B cell (primary cell): ENCODE measurements at regions not wholly inside any gene's neighbourhood (a gene's known extent, or its start where the extent isn't known, plus 50 kb on each side); places are given as distances from the start of the nearest gene placed in this dataset.

Experiments used
- ATAC-seq: fragments of 200-7000 bp; cut with Tn5 transposase; one replicate; pipeline ENCODE4 v1.10.0; 2021; ENCODE audit warnings: low read depth, mild to moderate bottlenecking, moderate number of reproducible peaks, moderate library complexity
- CTCF ChIA-PET: fragments of 350-600 bp; sonication (Branson Sonifier 250); formaldehyde crosslinking; loops from one replicate; lab custom pipeline; 2021; ENCODE audit warnings: antibody characterized with exemption, inconsistent platforms; lab: Charles Lee
- POLR2A ChIA-PET: fragments of 350-600 bp; sonication (Branson Sonifier 250); formaldehyde crosslinking; loops from one replicate; lab custom pipeline; 2021; ENCODE audit warnings: antibody characterized with exemption; lab: Charles Lee
- DNase-seq: peaks from one replicate; pipeline ENCODE4 v3.0.0; 2013
- H2AFZ ChIP-seq: 2 replicates; pipeline ENCODE4 v1.6.1; 2012; ENCODE audit warnings: mild to moderate bottlenecking, low read depth, low read length; ENCODE audit not compliant: insufficient read depth, poor library complexity, severe bottlenecking
- H3K27ac ChIP-seq, 2 donors: 1 replicate in 1 of 2; 2 replicates in 1 of 2; pipeline ENCODE4 v1.5.1; 2012 to 2013; ENCODE audit warnings: low read length in 2 of 2, mild to moderate bottlenecking in 2 of 2, moderate library complexity in 1 of 2
- H3K27me3 ChIP-seq, 4 experiments: fragments of 200-600 bp in 1 of 4; sonication (generic) in 1 of 4; replicated peaks in 1 of 4; 1 replicate in 2 of 4; 2 replicates in 2 of 4; pipeline versions ENCODE4 v1.6.1 to v1.7.0; 2013 to 2016; ENCODE audit warnings: low read length in 3 of 4, mild to moderate bottlenecking in 2 of 4, mixed read lengths in 1 of 4, moderate library complexity in 1 of 4; ENCODE audit not compliant: insufficient read depth in 4 of 4, control insufficient read depth in 3 of 4; ENCODE audit errors: control extremely low read depth in 1 of 4
- H3K36me3 ChIP-seq, 2 experiments: replicated peaks in 1 of 2; 1 replicate in 1 of 2; 2 replicates in 1 of 2; pipeline versions ENCODE4 v1.6.1 to v1.7.1; 2013; ENCODE audit warnings: low read length in 1 of 2; ENCODE audit not compliant: insufficient read depth in 2 of 2, control insufficient read depth in 1 of 2; ENCODE audit errors: control extremely low read depth in 1 of 2, extremely low read depth in 1 of 2
- H3K4me1 ChIP-seq, 2 donors: fragments of 200-600 bp in 1 of 2; sonication (generic) in 1 of 2; 1 replicate in 1 of 2; 2 replicates in 1 of 2; pipeline versions ENCODE4 v1.5.1 to v1.6.1; 2013 to 2017; ENCODE audit warnings: low read length in 2 of 2; ENCODE audit not compliant: control insufficient read depth in 2 of 2, insufficient read depth in 2 of 2
- H3K4me2 ChIP-seq: replicated peaks from 2 replicates; pipeline ENCODE3; 2012; ENCODE audit warnings: mild to moderate bottlenecking, low read depth, low read length; ENCODE audit not compliant: poor library complexity, severe bottlenecking
- H3K4me3 ChIP-seq, 5 experiments: fragments of 200-600 bp in 1 of 5; sonication (generic) in 1 of 5; 1 replicate in 3 of 5; 2 replicates in 2 of 5; pipeline versions ENCODE4 v1.5.1 to v1.7.0; 2011 to 2016; ENCODE audit warnings: low read length in 4 of 5, mild to moderate bottlenecking in 4 of 5, low read depth in 2 of 5, control low read depth in 1 of 5, moderate library complexity in 1 of 5; ENCODE audit not compliant: insufficient read depth in 1 of 5; ENCODE audit errors: control extremely low read depth in 1 of 5, extremely low read depth in 1 of 5
- H3K79me2 ChIP-seq: fragments of 200-600 bp; sonication (generic); one replicate; pipeline ENCODE4 v1.6.0; 2016; ENCODE audit warnings: low read length; ENCODE audit not compliant: control insufficient read depth, insufficient read depth
- H3K9ac ChIP-seq: fragments of 200-600 bp; sonication (generic); 2 replicates; pipeline ENCODE4 v1.6.1; 2017; ENCODE audit warnings: mild to moderate bottlenecking, low read length, moderate library complexity
- H3K9me3 ChIP-seq, 3 donors: one replicate each; pipeline versions ENCODE4 v1.6.1 to v1.7.1; 2013; ENCODE audit warnings: low read length in 2 of 3; ENCODE audit not compliant: control insufficient read depth in 2 of 3, insufficient read depth in 1 of 3; ENCODE audit errors: control extremely low read depth in 1 of 3
- H4K20me1 ChIP-seq: 2 replicates; pipeline ENCODE4 v1.6.0; 2012; ENCODE audit warnings: mild to moderate bottlenecking, low read length; ENCODE audit not compliant: insufficient read depth, control insufficient read depth, poor library complexity, severe bottlenecking
- H3K27ac Mint-ChIP-seq: one replicate; pipeline ENCODE4 v1.8.0; 2021; ENCODE audit warnings: mixed read lengths
- H3K27me3 Mint-ChIP-seq: one replicate; pipeline ENCODE4 v1.8.0; 2021; ENCODE audit warnings: mixed read lengths
- H3K4me1 Mint-ChIP-seq: one replicate; pipeline ENCODE4 v1.8.0; 2021; ENCODE audit warnings: mixed read lengths
- H3K4me3 Mint-ChIP-seq: one replicate; pipeline ENCODE4 v1.8.0; 2021; ENCODE audit warnings: mixed read lengths
- H3K9me3 Mint-ChIP-seq: one replicate; pipeline ENCODE4 v1.8.0; 2022; ENCODE audit warnings: mixed read lengths; ENCODE audit not compliant: insufficient read depth
- CTCF ChIP-seq: fragments of 200-600 bp; IDR thresholded peaks from one replicate; pipeline ENCODE4 v1.8.0; 2022; ENCODE audit warnings: antibody characterized with exemption, mild to moderate bottlenecking
- EZH2 ChIP-seq: IDR thresholded peaks from 2 replicates; pipeline ENCODE4 v1.6.1; 2012; ENCODE audit warnings: borderline replicate concordance, low read depth, mild to moderate bottlenecking, moderate library complexity, low read length; ENCODE audit not compliant: insufficient read depth, poor library complexity, severe bottlenecking
- WGBS: methylation state at CpG from one replicate; pipeline ENCODE4 v1.1.5; 2013; ENCODE audit warnings: missing lambda C conversion rate; ENCODE audit not compliant: insufficient coverage; 5-methylcytosine and 5-hydroxymethylcytosine counted together
- intact Hi-C: fragments of 100-400 bp; cut with micrococcal nuclease; formaldehyde crosslinking; loops from one replicate; pipeline ENCODE4 v1.10.0; 2022

GRCh38 chr2:18762667-18763066 is 173.3 kb upstream of the NT5C1B start:
- H3K4me1 Mint-ChIP-seq: no peaks in the 10 kb centered on the region

GRCh38 chr2:18754286-18754685 is 164.9 kb upstream of the NT5C1B start:
- H4K20me1 ChIP-seq: no peaks in the 10 kb centered on the region
- no peaks in the 10 kb centered on the region for H3K4me1 Mint-ChIP-seq
- ChIA-PET CTCF (no interaction called here), POLR2A (no interaction called here)
- no peak overlapping the region for H3K4me3 Mint-ChIP-seq
- H3K9ac ChIP-seq: no peak overlapping the region
- H3K36me3 ChIP-seq: no peaks in the 10 kb centered on the region
- no peaks in the 10 kb centered on the region for H3K9me3 ChIP-seq
- H2AFZ ChIP-seq: no peak overlapping the region
- H3K27me3 ChIP-seq: no peaks in the 10 kb centered on the region
- no peaks in the 10 kb centered on the region for H3K4me1 ChIP-seq
- no peak overlapping the region for H3K4me3 ChIP-seq
- 71% methylated on average over 1 of the region's 1 CpG for WGBS
- intact Hi-C loops: loop anchor here (5.0 kb wide), 1 partner anchor 232 kb away; no protein-coding TSS in a partner anchor
- DNase-seq (no peak), ATAC-seq (no peak)
- no peaks in the 10 kb centered on the region for H3K9me3 Mint-ChIP-seq
- H3K4me2 ChIP-seq: no peak overlapping the region
- H3K27ac ChIP-seq: no peak overlapping the region
- H3K27ac Mint-ChIP-seq: no peak overlapping the region
- H3K79me2 ChIP-seq: no peaks in the 10 kb centered on the region
- TF ChIP-seq CTCF: no peak
- no peak for TF ChIP-seq EZH2
- no peaks in the 10 kb centered on the region for H3K27me3 Mint-ChIP-seq

More at GRCh38 chr2:18762667-18763066, 173.3 kb upstream of the NT5C1B start:
- intact Hi-C loops: no loop called here
- no peak overlapping the region for H3K27ac Mint-ChIP-seq
- Histone ChIP-seq H3K36me3 (no peaks in the 10 kb centered on the region), H4K20me1 (no peaks in the 10 kb centered on the region), H3K9me3 (no peaks in the 10 kb centered on the region), H3K79me2 (no peaks in the 10 kb centered on the region), H3K4me2 (no peak overlapping the region), H3K9ac (no peak overlapping the region), H2AFZ (no peak overlapping the region), H3K4me3 (no peak overlapping the region), H3K4me1 (no peaks in the 10 kb centered on the region), H3K27ac (no peak overlapping the region), H3K27me3 (no peaks in the 10 kb centered on the region)
- POLR2A ChIA-PET: no interaction called here
- TF ChIP-seq CTCF: no peak
- TF ChIP-seq EZH2: no peak
- no CpG with 5 or more reads among the region's 1 CpG for WGBS
- CTCF ChIA-PET: no interaction called here
- no peaks in the 10 kb centered on the region for H3K27me3 Mint-ChIP-seq
- peaks cover 5% of the 10 kb centered on the region for H3K9me3 Mint-ChIP-seq
- no peak overlapping the region for H3K4me3 Mint-ChIP-seq
- DNase-seq (no peak), ATAC-seq (no peak)
